HG03175 (cell line): ENCODE measurements at regions not wholly inside any gene's neighbourhood (a gene's known extent, or its start where the extent isn't known, plus 50 kb on each side); places are given as distances from the start of the nearest gene placed in this dataset.

Experiments used
- ATAC-seq: cut with Tn5 transposase; IDR thresholded peaks from one replicate; pipeline ENCODE4 v1.9.1; 2021; ENCODE audit warnings: mild to moderate bottlenecking, moderate library complexity; ENCODE audit not compliant: unreplicated experiment

- no peak for ATAC-seq
Observed at GRCh38 chr5:146940295-146940694, 61.7 kb upstream of the PPP2R2B start.

GRCh38 chr5:146944019-146944418, 65.5 kb upstream of the PPP2R2B start:
- no peak for ATAC-seq

- ATAC-seq: no peak
Observed at GRCh38 chr5:146944764-146945616, 66.4 kb upstream of the PPP2R2B start.

- no peak for ATAC-seq
Observed at GRCh38 chr5:146945617-146946084, 67.1 kb upstream of the PPP2R2B start.

- ATAC-seq: no peak
Observed at GRCh38 chr5:146947181-146947941, 68.8 kb upstream of the PPP2R2B start.

- ATAC-seq: no peak
Observed at GRCh38 chr5:146948666-146949065, 70.1 kb upstream of the PPP2R2B start.

GRCh38 chr5:146952168-146952567, 73.6 kb upstream of the PPP2R2B start:
- no peak for ATAC-seq

- no peak for ATAC-seq
Observed at GRCh38 chr5:146956217-146956616, 77.7 kb upstream of the PPP2R2B start.

- no peak for ATAC-seq
Observed at GRCh38 chr5:146959360-146959759, 80.8 kb upstream of the PPP2R2B start.

GRCh38 chr5:146962801-146963355, 84.3 kb upstream of the PPP2R2B start:
- no peak for ATAC-seq

GRCh38 chr5:146965761-146966659, 87.5 kb upstream of the PPP2R2B start:
- ATAC-seq: peak; percentile 98

- ATAC-seq: no peak
Observed at GRCh38 chr5:146967646-146968045, 89.1 kb upstream of the PPP2R2B start.

- ATAC-seq: no peak
Observed at GRCh38 chr5:146971401-146971800, 92.8 kb upstream of the PPP2R2B start.

GRCh38 chr5:146986469-146986868, 107.9 kb upstream of the PPP2R2B start:
- ATAC-seq: no peak

- ATAC-seq: no peak
Observed at GRCh38 chr5:146993876-146994530, 115.4 kb upstream of the PPP2R2B start.

- no peak for ATAC-seq
Observed at GRCh38 chr5:146995878-146996277, 117.3 kb upstream of the PPP2R2B start.

GRCh38 chr5:147015405-147015804, 136.8 kb upstream of the PPP2R2B start:
- ATAC-seq: no peak

GRCh38 chr5:147017191-147017590, 138.6 kb upstream of the PPP2R2B start:
- ATAC-seq: no peak

- ATAC-seq: no peak
Observed at GRCh38 chr5:147017621-147018020, 139.1 kb upstream of the PPP2R2B start.

GRCh38 chr5:147018812-147019211, 140.3 kb upstream of the PPP2R2B start:
- no peak for ATAC-seq
